ENCODE measurements at regions not wholly inside any gene's neighbourhood (a gene's known extent, or its start where the extent isn't known, plus 50 kb on each side); places are given as distances from the start of the nearest gene placed in this dataset.

DNA sequence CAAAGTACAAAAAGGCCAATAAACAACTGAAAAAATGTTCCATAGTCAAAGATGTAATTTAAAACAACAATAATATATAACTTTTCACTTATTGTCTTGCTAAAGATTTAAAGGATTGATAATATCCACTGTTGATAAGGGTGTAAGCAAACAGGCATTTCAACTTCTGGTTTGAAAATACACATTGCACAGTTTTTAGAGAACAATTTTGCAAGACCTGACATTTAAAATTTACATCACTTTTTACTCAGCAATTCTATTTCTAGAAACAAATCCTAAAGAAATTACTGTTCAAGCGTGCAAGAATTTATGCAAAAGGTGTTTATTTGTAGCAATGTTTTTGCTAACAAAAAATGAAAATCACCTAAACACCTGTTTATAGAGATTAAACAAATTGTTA is 120.4 kb downstream of the TDRD15 start:
- H3K27me3 ChIP-seq, result no peaks in the 10 kb centered on the region
- H3K9me3 ChIP-seq, result no peaks in the 10 kb centered on the region
- H3K27ac ChIP-seq, result no peak overlapping the region
- no peaks in the 10 kb centered on the region for H3K36me3 ChIP-seq
- no peak overlapping the region for H3K4me3 ChIP-seq
- TF ChIP-seq, protein P1, sequence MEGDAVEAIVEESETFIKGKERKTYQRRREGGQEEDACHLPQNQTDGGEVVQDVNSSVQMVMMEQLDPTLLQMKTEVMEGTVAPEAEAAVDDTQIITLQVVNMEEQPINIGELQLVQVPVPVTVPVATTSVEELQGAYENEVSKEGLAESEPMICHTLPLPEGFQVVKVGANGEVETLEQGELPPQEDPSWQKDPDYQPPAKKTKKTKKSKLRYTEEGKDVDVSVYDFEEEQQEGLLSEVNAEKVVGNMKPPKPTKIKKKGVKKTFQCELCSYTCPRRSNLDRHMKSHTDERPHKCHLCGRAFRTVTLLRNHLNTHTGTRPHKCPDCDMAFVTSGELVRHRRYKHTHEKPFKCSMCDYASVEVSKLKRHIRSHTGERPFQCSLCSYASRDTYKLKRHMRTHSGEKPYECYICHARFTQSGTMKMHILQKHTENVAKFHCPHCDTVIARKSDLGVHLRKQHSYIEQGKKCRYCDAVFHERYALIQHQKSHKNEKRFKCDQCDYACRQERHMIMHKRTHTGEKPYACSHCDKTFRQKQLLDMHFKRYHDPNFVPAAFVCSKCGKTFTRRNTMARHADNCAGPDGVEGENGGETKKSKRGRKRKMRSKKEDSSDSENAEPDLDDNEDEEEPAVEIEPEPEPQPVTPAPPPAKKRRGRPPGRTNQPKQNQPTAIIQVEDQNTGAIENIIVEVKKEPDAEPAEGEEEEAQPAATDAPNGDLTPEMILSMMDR (IDR thresholded peaks at IDR 0.05), result no peak
- no peaks in the 10 kb centered on the region for H3K4me1 ChIP-seq
- intact Hi-C loops (cut with DNase I), result no loop called here
- no peak overlapping the region for H3K9ac ChIP-seq (ENCODE audit: low read depth in 2 of 2, low read length in 2 of 2)
- no peak for DNase-seq

DNA sequence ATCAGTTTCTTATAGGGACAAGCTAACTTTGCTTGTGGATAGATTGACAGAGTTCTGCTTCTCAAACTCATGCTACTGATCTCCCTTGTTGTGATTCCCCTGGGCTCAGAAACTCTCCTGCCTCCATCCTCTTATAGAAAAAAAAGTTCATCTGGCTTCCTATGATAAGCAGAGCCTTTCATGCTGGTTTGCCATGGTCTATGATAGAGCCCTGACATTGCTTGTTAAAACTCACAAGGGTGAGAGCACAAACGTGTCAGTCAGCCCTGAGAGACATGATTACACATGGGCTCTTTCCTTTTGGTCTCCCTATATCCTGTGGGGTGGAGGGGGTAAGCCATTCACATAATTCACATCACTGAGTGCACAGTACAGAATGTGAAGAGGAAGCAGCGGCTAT is 121.8 kb downstream of the TDRD15 start:
- no peak for DNase-seq
- Histone ChIP-seq H3K36me3 (no peaks in the 10 kb centered on the region), H3K27me3 (no peaks in the 10 kb centered on the region), H3K9me3 (no peaks in the 10 kb centered on the region), H3K27ac (no peak overlapping the region), H3K4me3 (no peak overlapping the region), H3K9ac (ENCODE audit: low read depth in 2 of 2, low read length in 2 of 2) (no peak overlapping the region), H3K4me1 (no peaks in the 10 kb centered on the region)
- intact Hi-C loops (cut with DNase I), result no loop called here
- TF ChIP-seq, protein P1 (IDR thresholded peaks at IDR 0.05), result no peak

DNA sequence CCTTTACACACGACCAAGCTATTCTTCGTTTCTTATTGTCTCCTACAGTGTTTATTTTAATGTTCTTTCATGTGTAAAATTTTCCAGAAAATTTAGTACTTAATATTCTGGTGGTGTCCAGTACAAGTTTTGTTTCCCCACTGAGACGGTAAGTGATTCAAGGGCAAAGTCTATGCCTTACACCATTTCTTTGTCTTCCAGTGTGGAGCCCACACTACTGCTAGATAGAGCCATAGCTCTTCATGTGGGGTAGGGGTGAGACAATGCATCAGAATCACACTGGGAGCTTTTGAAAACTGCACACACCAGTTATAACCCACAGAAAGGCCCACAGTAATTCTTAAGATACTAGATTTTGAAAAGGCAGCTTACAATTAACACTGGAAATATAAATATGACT is 125.6 kb downstream of the TDRD15 start:
- Histone ChIP-seq H3K9me3 (no peaks in the 10 kb centered on the region), H3K27me3 (no peaks in the 10 kb centered on the region), H3K9ac (ENCODE audit: low read depth in 2 of 2, low read length in 2 of 2) (no peak overlapping the region), H3K27ac (no peak overlapping the region), H3K4me1 (no peaks in the 10 kb centered on the region), H3K36me3 (no peaks in the 10 kb centered on the region), H3K4me3 (no peak overlapping the region)
- DNase-seq, result no peak
- intact Hi-C loops (cut with DNase I), result no loop called here
- TF ChIP-seq, protein P1 (IDR thresholded peaks at IDR 0.05), result no peak

DNA sequence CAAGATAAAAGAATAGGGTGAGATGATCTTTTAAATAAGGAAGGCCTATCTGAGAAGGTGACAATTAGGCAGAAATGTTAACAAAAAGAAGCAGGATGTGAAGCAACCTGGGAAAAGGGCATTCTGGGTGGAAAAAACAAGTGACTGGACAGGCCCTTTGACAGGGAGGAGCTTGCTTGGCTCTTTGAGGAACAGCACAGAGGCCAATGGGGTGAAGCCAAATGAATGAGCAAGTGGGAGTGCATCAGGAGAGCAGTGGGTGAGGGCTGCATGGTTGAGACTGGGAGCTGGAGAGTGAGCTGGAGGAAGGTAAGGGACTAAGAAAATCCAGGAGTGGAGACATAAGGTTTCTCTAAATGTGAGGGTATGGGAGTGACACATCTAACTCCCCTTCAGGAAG is 126.9 kb downstream of the TDRD15 start:
- no peaks in the 10 kb centered on the region for H3K4me1 ChIP-seq
- H3K27ac ChIP-seq, result no peak overlapping the region
- no peak overlapping the region for H3K9ac ChIP-seq (ENCODE audit: low read depth in 2 of 2, low read length in 2 of 2)
- TF ChIP-seq, protein P1 (IDR thresholded peaks at IDR 0.05), result no peak
- no peaks in the 10 kb centered on the region for H3K9me3 ChIP-seq
- DNase-seq, result no peak
- no peaks in the 10 kb centered on the region for H3K27me3 ChIP-seq
- H3K36me3 ChIP-seq, result no peaks in the 10 kb centered on the region
- H3K4me3 ChIP-seq, result no peak overlapping the region
- intact Hi-C loops (cut with DNase I), result no loop called here

DNA sequence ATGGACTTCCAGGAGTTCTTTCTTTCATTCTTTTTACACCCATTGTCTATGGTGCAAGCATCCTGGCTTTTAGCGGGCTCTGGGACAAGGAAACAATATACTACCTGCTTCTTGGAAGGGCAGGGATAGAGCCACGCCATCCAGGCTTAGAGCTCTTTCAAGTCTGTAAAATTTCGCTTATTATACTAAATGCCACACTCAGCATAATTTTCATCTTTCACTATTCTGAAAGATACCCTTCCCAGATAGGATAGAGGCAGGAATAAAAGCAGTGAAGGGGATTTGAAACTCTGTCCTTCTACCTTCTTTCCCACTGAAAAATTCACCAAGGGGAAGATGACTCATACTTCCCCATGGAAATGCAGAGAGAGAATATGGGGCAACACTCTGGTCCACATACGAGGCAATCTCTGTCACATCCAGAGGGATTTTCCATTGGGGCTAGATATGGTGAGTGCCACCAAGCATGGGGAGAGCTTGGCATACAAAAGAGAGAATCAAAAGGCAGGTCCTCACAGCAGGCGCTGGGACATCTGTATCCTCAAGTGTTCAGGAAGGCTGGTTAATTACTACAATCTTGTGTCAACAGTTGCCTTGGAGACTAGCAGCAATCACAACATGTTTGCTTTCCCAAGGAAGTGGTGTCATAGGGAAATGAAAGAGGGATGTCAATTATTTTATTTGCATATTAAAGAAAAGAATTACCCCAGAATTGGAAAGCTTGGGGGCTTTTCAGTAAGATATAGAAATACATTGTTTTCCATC is 127.6 kb downstream of the TDRD15 start:
- no peaks in the 10 kb centered on the region for H3K4me1 ChIP-seq
- intact Hi-C loops (cut with DNase I), result no loop called here
- H3K27ac ChIP-seq, result no peak overlapping the region
- H3K27me3 ChIP-seq, result no peaks in the 10 kb centered on the region
- H3K4me3 ChIP-seq, result no peak overlapping the region
- H3K9me3 ChIP-seq, result no peaks in the 10 kb centered on the region
- DNase-seq, result peak; percentile 32
- TF ChIP-seq, protein P1 (IDR thresholded peaks at IDR 0.05), result no peak
- no peak overlapping the region for H3K9ac ChIP-seq (ENCODE audit: low read depth in 2 of 2, low read length in 2 of 2)
- no peaks in the 10 kb centered on the region for H3K36me3 ChIP-seq

Data from colonic mucosa (tissue), 4 donors.